Fibroblast of the aortic adventitia (primary cell): ENCODE measurements at regions not wholly inside any gene's neighbourhood (a gene's known extent, or its start where the extent isn't known, plus 50 kb on each side); places are given as distances from the start of the nearest gene placed in this dataset.
A peak's percentile ranks its signal among the peaks of the same experiment; 100 is the strongest.

Experiments
- DNase-seq: peaks from one replicate; pipeline ENCODE4 v3.0.0-alpha.2; 2010; ENCODE audit warnings: low read depth
- H3K4me3 ChIP-seq: 2 replicates; pipeline ENCODE4 v1.5.1; 2011; ENCODE audit warnings: low read depth, mild to moderate bottlenecking, control low read depth, low read length, moderate library complexity
- CTCF ChIP-seq: IDR thresholded peaks from 2 replicates; pipeline ENCODE4 v1.5.1; 2011; ENCODE audit warnings: mild to moderate bottlenecking, low read length, control low read depth, inconsistent platforms; ENCODE audit not compliant: insufficient read depth

GRCh38 chr6:93021235-93021915 is 398.0 kb downstream of the EPHA7 start:
- no peak overlapping the region for H3K4me3 ChIP-seq
- TF ChIP-seq CTCF, result no peak
- no peak for DNase-seq

- no peak overlapping the region for H3K4me3 ChIP-seq
- TF ChIP-seq CTCF, result no peak
- DNase-seq, result no peak
Observed at GRCh38 chr6:93017626-93018025, 401.7 kb downstream of the EPHA7 start.

- H3K4me3 ChIP-seq, result no peak overlapping the region
- peak; percentile 6 for TF ChIP-seq CTCF
- DNase-seq, result peak; percentile 2
Observed at GRCh38 chr6:93017213-93017612, 402.1 kb downstream of the EPHA7 start.

GRCh38 chr6:93013054-93013453 is 406.3 kb downstream of the EPHA7 start:
- H3K4me3 ChIP-seq, result no peak overlapping the region
- TF ChIP-seq CTCF, result no peak
- DNase-seq, result no peak

- no peak for TF ChIP-seq CTCF
- no peak overlapping the region for H3K4me3 ChIP-seq
- no peak for DNase-seq
Observed at GRCh38 chr6:93008375-93008774, 411.0 kb downstream of the EPHA7 start.

- TF ChIP-seq CTCF, result no peak
- DNase-seq, result no peak
- no peak overlapping the region for H3K4me3 ChIP-seq
Observed at GRCh38 chr6:92989656-92990055, 429.7 kb downstream of the EPHA7 start.

- no peak for TF ChIP-seq CTCF
- H3K4me3 ChIP-seq, result no peak overlapping the region
- DNase-seq, result peak; percentile 19
Observed at GRCh38 chr6:92979281-92979680, 440.1 kb downstream of the EPHA7 start.
